ENCODE measurements at regions not wholly inside any gene's neighbourhood (a gene's known extent, or its start where the extent isn't known, plus 50 kb on each side); places are given as distances from the start of the nearest gene placed in this dataset.

GRCh38 chr18:71115261-71115660 is 826.4 kb downstream of the SOCS6 start:
- BruUV-seq (replicated peaks): no TSS peak
- in situ Hi-C loops (cut with HindIII; ENCODE audit: extremely low pct_ligation_motif_present, low pct_unique_long_range_greater_than_20kb): no loop called here
- ChIA-PET CTCF (ENCODE audit: low intra/inter-chr PET ratio, low total read pairs) (no interaction called here), POLR2A (no interaction called here)
- H3K4me2 ChIP-seq (ENCODE audit: low read depth, low read length): no peak overlapping the region
- no peak for TF ChIP-seq ZNF160 (CRISPR knock-in tag; IDR thresholded peaks at IDR 0.05)
- no peak for TF ChIP-seq NFE2L2 (IDR thresholded peaks at IDR 0.05; ENCODE audit: low read length)
- TF ChIP-seq ZNF549 (CRISPR knock-in tag; IDR thresholded peaks at IDR 0.05): no peak
- no peak for TF ChIP-seq NR0B2 (CRISPR knock-in tag; IDR thresholded peaks at IDR 0.05)
- TF ChIP-seq SKI (IDR thresholded peaks at IDR 0.05; ENCODE audit: partially characterized antibody): no peak
- no peak for TF ChIP-seq TEAD2 (CRISPR knock-in tag; IDR thresholded peaks at IDR 0.05)
- no peak for TF ChIP-seq MED1 (CRISPR knock-in tag; IDR thresholded peaks at IDR 0.05)
- no peak for TF ChIP-seq MAFG (CRISPR knock-in tag; IDR thresholded peaks at IDR 0.05)
- TF ChIP-seq NR2F6 (IDR thresholded peaks at IDR 0.05): no peak
- no peak for TF ChIP-seq NR2F6 (CRISPR knock-in tag; IDR thresholded peaks at IDR 0.05)
- TF ChIP-seq HIC2 (CRISPR knock-in tag; IDR thresholded peaks at IDR 0.05; ENCODE audit: low read depth): no peak
- TF ChIP-seq NFYC (CRISPR knock-in tag; IDR thresholded peaks at IDR 0.05): no peak
- TF ChIP-seq DMAP1 (CRISPR knock-in tag; IDR thresholded peaks at IDR 0.05): no peak
- TF ChIP-seq CERS6 (CRISPR knock-in tag; IDR thresholded peaks at IDR 0.05): no peak
- ATAC-seq: no peak
- H4K20me1 ChIP-seq (ENCODE audit: insufficient read depth, low read length): no peaks in the 10 kb centered on the region
- H3K27ac ChIP-seq (ENCODE audit: extremely low read length, insufficient read depth, low read length): no peak overlapping the region
- no peak overlapping the region for H3K4me3 ChIP-seq (replicated peaks in 1 of 3; ENCODE audit: insufficient read depth in 1 of 3, low read depth in 2 of 3, low read length in 3 of 3)
- no peaks in the 10 kb centered on the region for H3K79me2 ChIP-seq (ENCODE audit: insufficient read depth, low read length)
- WGBS (ENCODE audit: low lambda C conversion rate): 17% methylated on average over 8 of the region's 8 CpGs
- no peak for FAIRE-seq
- no peak overlapping the region for H2AFZ ChIP-seq (ENCODE audit: low read length)
- DNase-seq (ENCODE audit: low spot score): no peak
- no peaks in the 10 kb centered on the region for H3K4me1 ChIP-seq (ENCODE audit: insufficient read depth, low read length)
- H3K9me3 ChIP-seq (ENCODE audit: low read length): no peaks in the 10 kb centered on the region
- H3K27me3 ChIP-seq (ENCODE audit: control insufficient read depth in 1 of 2, insufficient read depth in 2 of 2, low read length in 2 of 2): no peaks in the 10 kb centered on the region; a peak in 1 of 5 replicates
- H3K9ac ChIP-seq (ENCODE audit: insufficient read depth, low read depth, low read length): no peak overlapping the region
- no peaks in the 10 kb centered on the region for H3K36me3 ChIP-seq (replicated peaks in 1 of 2; ENCODE audit: control insufficient read depth in 1 of 2, insufficient read depth in 2 of 2, low read length in 2 of 2)
- intact Hi-C loops (cut with micrococcal nuclease; ENCODE audit: unreplicated experiment): no loop called here

Data from HepG2 (cell line).